ENCODE measurements at regions not wholly inside any gene's neighbourhood (a gene's known extent, or its start where the extent isn't known, plus 50 kb on each side); places are given as distances from the start of the nearest gene placed in this dataset.

GRCh38 chr9:71250581-71250980, 129.2 kb upstream of the TRPM3 start:
- TF ChIP-seq POLR2A (IDR thresholded peaks at IDR 0.05) (no peak), CTCF (IDR thresholded peaks at IDR 0.05) (no peak), POLR2AphosphoS5 (IDR thresholded peaks at IDR 0.05) (no peak), EP300 (IDR thresholded peaks at IDR 0.05) (no peak)
- no peak overlapping the region for H3K4me3 ChIP-seq
- H3K36me3 ChIP-seq = no peaks in the 10 kb centered on the region
- no peak for DNase-seq
- no peaks in the 10 kb centered on the region for H3K27me3 ChIP-seq
- no peaks in the 10 kb centered on the region for H3K4me1 ChIP-seq
- no peak for ATAC-seq (ENCODE audit: low FRiP score in 2 of 2)
- WGBS, 2 donors = 36 to 37% methylated on average over 4 of the region's 4 CpGs
- no peak overlapping the region for H3K27ac ChIP-seq
- no peaks in the 10 kb centered on the region for H3K9me3 ChIP-seq

- no peak for DNase-seq
- 16 to 19% methylated on average over 5 of the region's 5 CpGs for WGBS, 2 donors
- Histone ChIP-seq H3K4me3 (no peak overlapping the region), H3K4me1 (no peaks in the 10 kb centered on the region), H3K9me3 (no peaks in the 10 kb centered on the region), H3K36me3 (no peaks in the 10 kb centered on the region), H3K27ac (no peak overlapping the region), H3K27me3 (no peaks in the 10 kb centered on the region)
- TF ChIP-seq CTCF (IDR thresholded peaks at IDR 0.05) (peak in 5 of 6 experiments; percentile 29 to 76 (median 60)), POLR2A (IDR thresholded peaks at IDR 0.05) (no peak)
- peak in 1 of 2 donors; percentile 79 for ATAC-seq (ENCODE audit: low FRiP score in 2 of 2)
Observed at GRCh38 chr9:71249729-71250317, 128.4 kb upstream of the TRPM3 start.

- no peaks in the 10 kb centered on the region for H3K36me3 ChIP-seq
- DNase-seq = no peak
- H3K4me1 ChIP-seq = no peaks in the 10 kb centered on the region
- H3K27me3 ChIP-seq = no peaks in the 10 kb centered on the region
- TF ChIP-seq EP300 (IDR thresholded peaks at IDR 0.05) (no peak), CTCF (IDR thresholded peaks at IDR 0.05) (no peak), POLR2A (IDR thresholded peaks at IDR 0.05) (no peak), POLR2AphosphoS5 (IDR thresholded peaks at IDR 0.05) (no peak)
- no peak overlapping the region for H3K4me3 ChIP-seq
- ATAC-seq (ENCODE audit: low FRiP score in 2 of 2) = no peak
- H3K9me3 ChIP-seq = no peaks in the 10 kb centered on the region
- H3K27ac ChIP-seq = no peak overlapping the region
Observed at GRCh38 chr9:71245651-71246050, 124.2 kb upstream of the TRPM3 start.

- 76 to 79% methylated on average over 5 of the region's 5 CpGs for WGBS, 2 donors
- Histone ChIP-seq H3K36me3 (no peaks in the 10 kb centered on the region), H3K27ac (no peak overlapping the region), H3K9me3 (no peaks in the 10 kb centered on the region), H3K27me3 (no peaks in the 10 kb centered on the region), H3K4me3 (no peak overlapping the region), H3K4me1 (no peaks in the 10 kb centered on the region)
- DNase-seq = no peak
- no peak for ATAC-seq (ENCODE audit: low FRiP score in 2 of 2)
- TF ChIP-seq EP300 (IDR thresholded peaks at IDR 0.05) (no peak), CTCF (IDR thresholded peaks at IDR 0.05) (no peak), POLR2A (IDR thresholded peaks at IDR 0.05) (no peak), POLR2AphosphoS5 (IDR thresholded peaks at IDR 0.05) (no peak)
Observed at GRCh38 chr9:71243951-71244350, 122.5 kb upstream of the TRPM3 start.

- TF ChIP-seq POLR2A (IDR thresholded peaks at IDR 0.05) = no peak
- no peak for TF ChIP-seq POLR2AphosphoS5 (IDR thresholded peaks at IDR 0.05)
- no peak for TF ChIP-seq CTCF (IDR thresholded peaks at IDR 0.05)
- TF ChIP-seq EP300 (IDR thresholded peaks at IDR 0.05) = no peak
- no peak for DNase-seq
- Histone ChIP-seq H3K4me1 (no peaks in the 10 kb centered on the region), H3K9me3 (no peaks in the 10 kb centered on the region), H3K27ac (no peak overlapping the region), H3K36me3 (no peaks in the 10 kb centered on the region), H3K4me3 (no peak overlapping the region), H3K27me3 (no peaks in the 10 kb centered on the region)
- 93 to 96% methylated on average over 6 of the region's 6 CpGs for WGBS, 2 donors
- ATAC-seq (ENCODE audit: low FRiP score in 2 of 2) = no peak
Observed at GRCh38 chr9:71242081-71242480, 120.7 kb upstream of the TRPM3 start.
